NCI-H510A treated with DMSO at 0.1 percent for 48 hours (cell line): ENCODE measurements at regions not wholly inside any gene's neighbourhood (a gene's known extent, or its start where the extent isn't known, plus 50 kb on each side); places are given as distances from the start of the nearest gene placed in this dataset.
A peak's percentile ranks its signal among the peaks of the same experiment; 100 is the strongest.

ENCODE experiments used
- DNase-seq: peaks from one replicate; lab custom pipeline; 2025; lab: John Stamatoyannopoulos, UW

DNA sequence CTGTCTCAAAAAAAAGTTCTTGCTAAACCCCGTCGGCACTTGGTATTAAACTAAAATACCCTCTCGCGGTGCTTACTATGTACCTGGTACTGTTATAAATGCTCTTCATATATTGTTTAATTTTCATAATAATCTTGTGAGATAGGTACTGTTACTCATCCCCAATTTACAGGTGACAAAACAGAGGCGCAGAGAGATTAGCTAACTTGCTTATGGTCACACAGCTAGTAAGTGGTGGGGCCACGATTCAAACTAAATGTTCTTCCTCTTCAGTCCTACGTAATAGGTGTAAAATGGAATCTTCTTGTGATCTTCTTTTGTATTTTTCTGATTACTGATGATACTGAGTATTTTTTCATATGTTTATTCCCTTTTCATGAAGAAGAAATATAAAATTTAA, 51.3 kb downstream of the TET3 start:
- no peak for DNase-seq

DNA sequence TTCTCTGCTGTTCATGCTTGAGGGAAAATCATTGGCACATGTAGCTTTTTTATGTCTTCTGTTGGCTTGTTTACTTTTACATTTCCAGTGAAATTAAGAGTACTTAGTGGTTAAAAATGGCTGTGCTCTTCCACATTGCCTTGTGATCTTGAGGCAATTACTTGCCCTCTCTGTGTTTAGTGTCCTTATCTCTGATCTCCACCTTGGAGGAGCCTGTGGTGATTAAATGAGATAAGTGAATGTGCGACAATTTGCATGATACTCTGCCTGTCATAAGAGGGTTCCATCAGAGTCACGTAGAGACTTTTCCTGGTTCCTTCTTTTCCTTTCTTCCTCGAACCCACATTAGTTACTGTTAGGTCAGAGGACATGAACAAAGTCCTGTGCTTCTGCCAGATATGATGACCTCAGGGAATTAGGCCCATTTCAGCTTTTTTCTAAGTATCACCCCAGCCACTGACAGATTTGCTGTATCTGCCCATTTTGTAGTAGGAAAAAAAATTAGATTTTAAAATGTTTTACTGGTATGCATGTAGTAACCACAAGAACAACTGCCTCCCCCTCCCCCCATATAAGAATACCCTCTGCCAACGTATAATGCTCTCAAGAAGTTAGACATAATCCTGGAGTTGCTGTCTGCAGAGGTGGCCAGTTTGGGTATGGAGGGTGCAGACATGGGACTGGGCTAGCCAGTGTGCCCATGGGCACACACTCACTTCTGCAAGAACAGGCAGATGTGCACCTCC, 51.9 kb downstream of the TET3 start:
- DNase-seq = no peak

DNA sequence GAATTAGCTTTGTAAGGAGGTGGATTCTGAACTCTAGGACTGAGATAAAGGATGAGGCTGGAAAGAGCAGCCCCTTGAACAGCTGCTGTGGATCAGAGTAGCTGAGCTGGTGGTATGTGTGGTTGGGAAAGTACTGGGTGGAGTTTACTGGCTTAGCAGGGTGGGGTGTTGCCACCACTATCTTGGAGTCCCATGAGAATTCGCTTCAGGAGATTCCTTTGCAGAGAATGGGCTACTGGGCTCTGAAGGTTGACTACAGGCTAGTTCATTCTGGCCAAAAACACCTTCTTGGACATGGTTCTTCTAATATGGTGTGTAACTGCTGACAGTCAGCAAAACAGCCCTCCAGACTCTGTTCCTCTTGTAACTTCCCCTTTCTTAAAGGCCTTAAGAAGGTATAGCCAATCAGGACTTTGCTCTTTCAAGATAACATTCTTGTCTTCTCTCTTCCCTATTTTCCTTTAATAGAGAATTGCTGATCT, 52.7 kb downstream of the TET3 start:
- DNase-seq = no peak

DNA sequence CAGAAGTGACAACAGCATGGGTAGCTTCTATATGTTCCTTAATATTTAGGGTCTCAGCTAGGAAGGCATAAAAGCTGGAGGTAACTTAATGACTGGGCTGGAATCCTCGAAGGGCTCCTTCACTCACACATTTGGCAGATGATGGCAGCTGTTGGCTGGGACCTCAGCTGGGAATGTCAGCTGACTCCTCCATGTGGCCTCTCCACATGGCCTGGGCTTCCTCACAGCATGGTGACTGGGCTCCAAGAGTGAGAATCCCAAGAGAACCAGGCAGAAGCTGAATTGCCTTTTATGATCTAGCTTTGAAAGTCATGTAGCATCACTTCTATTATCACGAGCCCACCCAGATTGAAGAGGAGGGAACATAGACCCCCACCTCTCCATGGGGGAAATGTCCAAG, 54.9 kb downstream of the TET3 start:
- no peak for DNase-seq

DNA sequence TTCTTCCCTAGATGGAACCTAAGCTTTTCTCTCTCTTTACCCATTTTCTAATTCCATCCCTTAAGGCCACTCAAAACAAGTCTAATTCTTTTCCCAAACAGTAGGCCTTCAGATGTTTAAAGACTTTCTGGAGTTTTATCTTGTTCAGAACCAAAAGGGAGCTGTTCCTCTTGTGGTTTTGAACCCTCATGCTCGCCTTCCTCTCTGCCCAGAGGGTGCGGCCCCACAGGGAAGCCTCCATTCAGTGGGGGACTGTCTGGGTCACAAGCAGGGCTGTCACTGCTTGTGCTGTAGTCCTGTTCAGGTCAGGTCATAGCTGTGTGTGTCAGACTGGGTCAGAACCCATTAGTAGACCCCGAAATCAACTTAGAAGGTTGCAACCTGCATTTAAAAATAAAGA, 56.5 kb downstream of the TET3 start:
- DNase-seq = no peak

DNA sequence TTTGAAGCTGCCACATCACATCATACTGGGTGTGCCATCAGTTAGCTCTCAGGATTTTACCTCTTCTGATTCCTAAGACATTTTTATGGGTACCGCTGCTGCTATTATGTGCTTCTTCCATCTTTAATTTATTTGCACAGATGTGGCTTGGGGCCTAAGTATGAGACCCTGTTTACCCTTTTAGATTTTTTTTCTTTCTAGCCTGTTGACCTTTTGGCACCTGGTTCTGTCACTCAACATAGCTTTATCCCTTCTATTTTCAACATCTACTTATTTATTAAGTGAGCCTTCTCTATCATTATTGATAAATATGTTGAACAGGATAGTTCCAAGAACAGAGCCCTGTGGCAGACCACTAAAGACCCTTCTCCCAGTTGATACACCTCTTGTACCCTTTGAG, 57.0 kb downstream of the TET3 start:
- no peak for DNase-seq

DNA sequence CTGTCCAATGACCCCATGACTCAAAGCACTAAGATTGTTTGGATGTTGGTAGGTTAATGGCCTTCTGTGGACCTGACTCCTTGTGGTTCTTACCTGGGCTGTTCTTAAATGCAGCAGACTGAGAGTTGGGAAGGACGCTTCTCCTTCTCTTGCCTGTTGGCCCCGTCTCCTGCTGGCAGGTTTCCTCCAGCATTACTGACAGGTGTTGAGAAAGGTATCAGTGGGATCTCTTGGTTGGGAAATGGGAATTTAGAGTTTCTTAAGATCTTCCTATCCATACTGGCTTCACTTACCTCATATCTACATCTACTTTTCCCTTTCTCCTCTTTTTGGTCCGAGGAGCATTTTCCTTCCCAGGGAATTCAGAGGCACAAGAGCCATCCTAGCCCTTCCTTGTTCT, 57.9 kb downstream of the TET3 start:
- DNase-seq = no peak

DNA sequence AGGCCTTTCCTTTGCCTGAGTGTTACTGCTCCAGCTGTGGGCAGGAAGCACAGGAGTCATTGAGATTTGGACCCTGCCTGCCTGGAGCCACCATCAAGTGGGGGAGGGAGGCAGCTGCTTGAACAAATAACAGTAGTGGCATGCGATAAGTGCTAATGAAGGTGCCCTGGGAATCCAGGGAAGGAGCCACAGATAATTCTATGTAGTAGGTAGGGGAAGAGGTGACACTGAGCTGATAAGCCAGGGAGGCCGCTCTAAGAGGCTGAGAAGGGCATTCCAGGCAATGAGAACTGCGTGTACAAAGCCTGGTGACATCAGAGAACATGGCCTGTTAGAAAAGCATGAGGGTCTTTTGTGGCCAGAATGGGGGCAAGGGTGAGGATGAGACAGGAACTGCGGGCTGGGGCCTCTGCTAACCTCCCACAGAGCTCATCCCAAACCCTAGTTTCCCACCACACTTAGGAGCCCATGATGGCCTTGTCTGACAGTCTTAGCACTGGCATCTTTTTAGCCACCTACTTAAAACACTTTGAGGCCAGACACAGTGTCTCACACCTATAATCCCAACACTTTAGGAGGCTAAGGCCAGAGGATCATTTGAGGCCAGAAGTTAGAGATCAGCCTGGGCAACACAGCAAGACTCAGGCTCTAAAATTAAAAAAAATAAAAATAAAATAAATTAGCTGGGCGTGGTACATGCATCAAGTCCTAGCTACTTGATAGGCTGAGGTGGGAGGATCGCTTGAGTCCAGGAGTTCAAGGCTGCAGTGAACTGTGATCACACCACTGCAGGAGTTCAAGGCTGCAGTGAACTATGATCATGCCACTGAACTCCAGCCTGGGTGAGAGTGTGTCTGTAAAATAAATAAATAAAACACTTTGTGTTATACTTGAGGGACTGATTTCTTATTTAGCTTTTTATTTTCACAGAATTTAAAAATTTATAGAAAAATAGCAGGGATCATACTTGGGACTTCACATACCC, 58.9 kb downstream of the TET3 start:
- DNase-seq = peak; percentile 26

DNA sequence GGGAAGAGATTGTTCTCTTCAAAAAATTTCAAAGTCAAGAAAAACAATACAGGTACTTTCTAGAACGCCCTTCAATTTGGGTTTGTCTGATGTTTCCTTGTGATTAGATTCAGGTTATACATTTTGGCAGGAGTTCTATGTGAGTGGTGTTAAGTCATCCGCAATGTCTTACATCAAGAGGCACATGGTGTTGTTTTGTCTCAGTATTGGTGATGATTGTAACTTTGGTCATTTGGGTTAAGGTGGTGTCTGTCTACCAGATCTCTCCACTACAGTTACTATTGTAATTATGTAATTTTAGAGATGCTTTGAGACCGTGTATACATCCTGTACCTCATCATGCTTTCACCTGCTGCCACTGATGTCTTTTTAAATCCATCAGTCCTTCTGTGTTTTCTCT, 60.3 kb downstream of the TET3 start:
- no peak for DNase-seq

DNA sequence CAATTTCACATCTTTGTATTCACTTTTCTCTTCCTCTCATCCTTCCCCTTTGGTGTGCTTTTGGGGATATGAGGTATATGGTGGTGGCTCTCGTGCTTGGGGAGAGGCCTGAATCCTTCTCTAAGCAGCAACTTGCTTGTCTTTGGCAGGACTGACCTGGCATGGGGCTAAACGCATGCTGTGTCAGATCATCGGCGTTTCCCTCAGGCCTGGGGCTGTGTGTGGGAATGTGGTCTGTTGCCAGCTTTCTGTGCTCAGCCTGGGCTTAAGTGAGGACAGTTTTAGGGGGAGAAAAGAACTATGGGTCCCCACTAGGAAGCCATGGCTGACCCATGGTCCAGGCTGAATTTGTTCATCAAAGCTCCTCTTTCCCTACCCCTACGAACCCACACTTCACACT, 60.7 kb downstream of the TET3 start:
- no peak for DNase-seq

DNA sequence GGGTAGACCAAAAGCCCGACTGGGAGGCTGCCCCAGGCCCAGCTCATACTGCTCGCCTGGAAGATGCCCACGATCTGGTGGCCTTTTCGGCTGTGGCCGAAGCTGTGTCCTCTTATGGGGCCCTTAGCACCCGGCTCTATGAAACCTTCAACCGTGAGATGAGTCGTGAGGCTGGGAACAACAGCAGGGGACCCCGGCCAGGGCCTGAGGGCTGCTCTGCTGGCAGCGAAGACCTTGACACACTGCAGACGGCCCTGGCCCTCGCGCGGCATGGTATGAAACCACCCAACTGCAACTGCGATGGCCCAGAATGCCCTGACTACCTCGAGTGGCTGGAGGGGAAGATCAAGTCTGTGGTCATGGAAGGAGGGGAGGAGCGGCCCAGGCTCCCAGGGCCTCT, 61.7 kb downstream of the TET3 start:
- DNase-seq = no peak

DNA sequence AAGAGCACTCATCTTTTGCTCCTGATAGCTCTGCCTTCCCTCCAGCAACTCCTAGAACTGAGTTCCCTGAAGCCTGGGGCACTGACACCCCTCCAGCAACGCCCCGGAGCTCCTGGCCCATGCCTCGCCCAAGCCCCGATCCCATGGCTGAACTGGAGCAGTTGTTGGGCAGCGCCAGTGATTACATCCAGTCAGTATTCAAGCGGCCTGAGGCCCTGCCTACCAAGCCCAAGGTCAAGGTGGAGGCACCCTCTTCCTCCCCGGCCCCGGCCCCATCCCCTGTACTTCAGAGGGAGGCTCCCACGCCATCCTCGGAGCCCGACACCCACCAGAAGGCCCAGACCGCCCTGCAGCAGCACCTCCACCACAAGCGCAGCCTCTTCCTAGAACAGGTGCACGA, 62.4 kb downstream of the TET3 start:
- DNase-seq = no peak

DNA sequence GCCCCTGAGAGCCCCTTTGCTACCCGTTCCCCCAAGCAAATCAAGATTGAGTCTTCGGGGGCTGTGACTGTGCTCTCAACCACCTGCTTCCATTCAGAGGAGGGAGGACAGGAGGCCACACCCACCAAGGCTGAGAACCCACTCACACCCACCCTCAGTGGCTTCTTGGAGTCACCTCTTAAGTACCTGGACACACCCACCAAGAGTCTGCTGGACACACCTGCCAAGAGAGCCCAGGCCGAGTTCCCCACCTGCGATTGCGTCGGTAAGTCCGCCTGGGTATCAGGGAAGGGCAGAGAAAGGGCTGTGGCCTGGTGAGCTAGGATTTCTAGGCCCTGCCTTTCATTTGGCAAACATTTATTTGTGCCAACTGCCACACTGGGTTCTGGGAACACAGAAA, 63.4 kb downstream of the TET3 start:
- no peak for DNase-seq

DNA sequence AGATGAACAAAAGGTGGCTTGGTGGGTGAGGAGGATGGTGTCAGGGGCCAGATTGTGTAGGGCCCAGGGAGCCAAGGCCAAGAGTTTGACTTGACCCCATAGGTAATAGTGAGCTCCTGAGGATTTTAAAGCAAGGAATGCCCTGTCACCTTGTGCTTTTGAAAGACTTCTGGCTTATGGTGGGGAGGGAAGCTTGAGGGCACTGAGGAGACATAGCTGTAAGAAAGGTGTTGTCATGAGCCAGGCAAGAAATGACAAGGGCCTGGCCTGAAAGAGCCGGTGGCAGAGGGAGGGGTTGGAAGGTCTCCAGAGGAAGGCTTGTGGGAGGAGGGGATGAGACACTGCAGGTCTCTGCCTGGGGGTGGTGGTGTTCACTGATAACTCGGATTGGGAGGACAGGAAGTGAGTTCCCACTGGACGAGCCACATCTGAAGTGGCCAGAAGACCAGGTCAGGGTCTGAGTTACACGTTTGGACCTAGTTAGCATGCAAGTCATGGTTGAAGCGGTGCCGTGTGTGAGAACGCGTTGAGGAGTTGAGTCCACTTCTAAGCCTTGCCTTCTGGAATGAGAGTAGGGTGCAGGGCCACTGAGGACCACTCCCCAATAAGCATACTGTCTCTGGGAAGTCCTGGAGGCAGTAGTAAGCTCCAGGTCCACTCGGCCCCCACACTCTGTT, 64.3 kb downstream of the TET3 start:
- DNase-seq = no peak

DNA sequence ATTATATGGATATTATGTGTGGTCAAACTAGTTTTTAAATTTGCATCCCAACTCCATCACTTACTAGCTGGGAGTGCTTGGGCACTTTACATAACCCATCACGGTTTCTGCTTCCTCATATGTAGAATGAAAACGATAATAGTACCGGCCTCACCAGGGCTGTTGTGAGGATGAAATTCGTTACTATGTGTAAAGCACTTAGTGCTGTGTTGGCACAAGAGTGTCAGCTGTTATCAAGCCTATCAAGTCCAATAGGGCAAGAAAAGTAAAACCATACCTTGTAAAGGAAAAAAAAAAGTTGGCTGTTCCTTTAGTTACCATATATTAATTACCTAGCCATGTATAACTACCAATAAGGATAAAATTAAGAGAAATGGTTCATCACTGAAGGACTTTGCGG, 65.4 kb downstream of the TET3 start:
- DNase-seq = no peak

DNA sequence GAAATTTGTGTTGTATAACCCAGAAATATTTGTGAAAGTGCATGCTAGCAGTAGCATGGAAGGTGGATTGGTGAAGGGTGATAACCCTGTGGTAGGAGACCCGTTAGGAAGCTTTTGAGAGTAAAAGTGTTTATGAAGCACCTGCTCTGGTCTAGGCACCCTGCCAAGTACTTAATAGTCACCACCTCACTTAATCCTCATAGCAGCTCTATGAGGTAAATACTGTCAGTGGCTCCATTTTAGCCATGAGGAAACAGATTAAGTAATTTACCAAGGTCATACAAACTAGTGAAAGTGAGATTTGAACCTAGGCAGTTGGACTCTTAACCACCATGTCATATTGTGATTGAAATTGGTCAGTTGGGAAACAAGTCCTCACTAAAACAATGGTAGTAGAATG, 66.8 kb downstream of the TET3 start:
- DNase-seq = no peak

DNA sequence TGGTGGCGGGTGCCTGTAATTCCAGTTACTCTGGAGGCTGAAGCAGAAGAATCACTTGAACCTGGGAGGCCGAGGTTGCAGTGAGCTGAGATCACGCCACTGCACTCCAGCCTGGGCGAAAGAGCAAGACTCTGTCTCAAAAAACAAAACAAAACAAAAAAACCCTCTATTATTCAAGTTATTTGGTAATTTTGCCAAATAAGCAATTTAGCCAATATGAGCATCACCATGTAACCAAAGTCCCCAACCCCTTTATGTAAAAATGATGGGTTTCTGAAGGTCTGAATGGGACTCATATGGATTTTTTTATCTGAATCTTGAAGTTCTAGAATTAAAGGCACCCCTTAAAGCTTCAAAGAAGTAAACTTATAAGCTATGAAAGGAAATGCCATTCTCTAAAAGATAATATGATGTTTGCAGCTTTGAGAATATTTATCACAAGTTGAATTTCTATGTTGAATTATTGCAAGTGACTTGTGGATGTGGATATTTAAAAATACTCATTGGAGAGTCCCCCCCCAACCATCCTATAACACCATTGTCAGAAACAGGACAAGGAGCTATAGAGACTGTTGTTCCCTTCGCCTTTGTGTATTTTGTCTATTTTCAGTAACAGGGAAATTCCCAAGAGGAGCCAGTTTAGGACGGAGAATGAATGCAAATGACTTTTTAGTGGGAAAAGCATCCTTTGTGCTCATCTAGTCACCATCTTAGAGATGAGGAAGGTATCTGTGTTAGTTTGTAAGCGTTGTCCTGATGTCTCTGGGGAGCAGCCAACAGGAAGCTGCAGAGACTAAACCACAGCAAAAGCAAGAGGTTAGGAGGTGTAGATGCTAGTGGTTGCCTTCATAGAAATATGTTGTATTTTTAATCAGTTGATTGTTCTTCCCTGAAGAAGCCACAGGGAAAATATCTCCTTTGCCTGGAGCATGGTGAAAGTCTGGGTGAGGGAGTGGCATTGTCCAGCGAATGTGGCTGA, 68.3 kb downstream of the TET3 start:
- DNase-seq = no peak

DNA sequence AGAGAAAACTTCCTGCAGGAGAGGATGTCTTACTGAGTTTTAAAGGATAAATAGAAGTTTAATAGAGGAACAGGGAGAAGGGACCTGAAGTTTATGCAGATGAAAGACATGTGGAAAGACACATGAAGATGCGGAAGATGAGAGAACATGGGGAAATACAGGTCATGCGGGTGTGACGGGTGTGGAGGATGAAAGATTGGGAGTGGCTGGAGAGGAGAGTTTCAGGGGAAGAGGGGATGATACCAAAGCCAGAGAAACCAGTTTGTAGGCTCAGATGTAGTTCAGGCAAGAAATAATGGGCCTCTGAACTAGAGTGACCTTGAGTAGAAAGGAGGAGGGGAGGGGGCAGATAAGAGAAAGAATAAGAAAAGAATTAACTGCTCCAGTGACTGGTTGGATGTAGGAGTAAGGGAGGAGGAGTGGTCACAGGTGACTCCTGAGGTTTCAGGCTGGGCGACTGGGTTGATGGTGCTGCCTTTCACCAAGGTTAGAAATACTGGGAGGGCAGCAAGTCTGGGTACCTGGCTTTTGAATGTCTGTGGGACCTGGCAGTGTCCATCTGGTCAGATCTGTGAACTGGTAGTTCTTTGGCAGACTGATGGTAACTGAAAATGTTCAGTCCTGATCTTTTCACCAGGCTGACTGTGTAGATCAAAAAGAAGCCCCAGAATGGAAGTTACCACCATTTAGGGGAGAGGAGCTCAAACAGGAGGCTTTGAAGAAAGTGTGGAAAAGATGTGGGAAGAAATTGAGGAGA, 69.4 kb downstream of the TET3 start:
- no peak for DNase-seq

DNA sequence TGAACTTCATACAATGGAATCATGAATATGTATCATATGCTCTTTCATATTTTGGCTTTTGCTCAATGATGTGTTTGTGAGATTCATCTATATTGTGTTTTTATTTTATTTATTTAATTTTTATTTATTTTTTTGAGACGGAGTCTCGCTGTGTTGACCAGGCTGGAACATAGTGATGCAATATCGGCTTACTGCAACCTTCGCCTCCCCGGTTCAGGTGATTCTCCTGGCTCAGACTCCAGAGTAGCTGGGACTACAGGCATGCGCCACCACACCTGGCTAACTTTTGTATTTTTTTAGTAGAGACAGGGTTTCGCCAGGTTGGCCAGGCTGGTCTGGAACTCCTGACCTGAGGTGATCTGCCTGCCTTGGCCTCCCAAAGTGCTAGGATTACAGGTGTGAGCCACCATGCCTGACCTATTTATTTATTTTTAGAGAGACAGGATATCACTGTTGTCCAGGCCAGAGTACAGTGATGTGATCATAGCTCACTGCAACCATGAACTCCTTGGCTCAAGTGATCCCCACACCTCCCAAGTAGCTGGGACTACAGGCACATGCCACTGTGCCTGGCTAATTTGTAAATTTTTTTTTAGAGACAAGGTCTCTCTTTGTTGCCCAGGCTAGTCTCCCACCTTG, 74.5 kb downstream of the TET3 start:
- DNase-seq = no peak

DNA sequence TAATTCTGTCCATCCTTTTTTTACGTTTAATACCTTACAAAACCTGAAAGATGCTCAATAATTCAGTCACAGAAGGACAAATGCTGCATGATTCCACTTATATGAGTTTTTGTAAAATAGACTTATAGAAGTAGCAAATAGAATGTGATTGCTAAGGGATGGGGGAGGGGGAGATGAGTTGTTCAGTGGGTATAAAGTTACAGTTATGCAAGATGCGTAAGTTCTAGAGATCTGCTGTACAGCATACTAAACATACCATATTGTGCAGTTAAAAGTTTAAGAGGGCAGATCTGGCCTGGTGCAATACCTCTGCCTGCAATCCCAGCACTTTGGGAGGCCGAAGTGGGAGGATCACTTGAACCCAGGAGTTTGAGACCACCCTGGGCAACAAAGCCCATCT, 78.8 kb downstream of the TET3 start:
- DNase-seq = no peak
